ENCODE measurements at regions not wholly inside any gene's neighbourhood (a gene's known extent, or its start where the extent isn't known, plus 50 kb on each side); places are given as distances from the start of the nearest gene placed in this dataset.

GRCh38 chr5:159481751-159482150 is 151.5 kb upstream of the IL12B start:
- TF ChIP-seq CTCF (IDR thresholded peaks at IDR 0.05), result no peak
- Histone ChIP-seq H3K9me3 (no peaks in the 10 kb centered on the region), H3K27me3 (no peaks in the 10 kb centered on the region), H3K27ac (no peak overlapping the region), H3K4me1 (ENCODE audit: control insufficient read depth in 1 of 2, insufficient read depth in 1 of 2, low read depth in 1 of 2, low read length in 1 of 2) (no peaks in the 10 kb centered on the region), H3K4me3 (ENCODE audit: low read depth in 1 of 2, low read length in 1 of 2) (no peak overlapping the region), H3K36me3 (no peaks in the 10 kb centered on the region)

GRCh38 chr5:159486836-159487235 is 156.5 kb upstream of the IL12B start:
- peaks cover 3% of the 10 kb centered on the region for H3K27me3 ChIP-seq
- no peaks in the 10 kb centered on the region for H3K9me3 ChIP-seq
- no peak overlapping the region for H3K4me3 ChIP-seq (ENCODE audit: low read depth in 1 of 2, low read length in 1 of 2)
- TF ChIP-seq CTCF (IDR thresholded peaks at IDR 0.05), result no peak
- no peak overlapping the region for H3K27ac ChIP-seq
- no peaks in the 10 kb centered on the region for H3K36me3 ChIP-seq
- H3K4me1 ChIP-seq (ENCODE audit: control insufficient read depth in 1 of 2, insufficient read depth in 1 of 2, low read depth in 1 of 2, low read length in 1 of 2), result no peaks in the 10 kb centered on the region

- Histone ChIP-seq H3K4me3 (ENCODE audit: low read depth in 1 of 2, low read length in 1 of 2) (no peak overlapping the region), H3K36me3 (no peaks in the 10 kb centered on the region), H3K4me1 (ENCODE audit: control insufficient read depth in 1 of 2, insufficient read depth in 1 of 2, low read depth in 1 of 2, low read length in 1 of 2) (no peaks in the 10 kb centered on the region), H3K27me3 (peaks cover 7% of the 10 kb centered on the region), H3K9me3 (no peaks in the 10 kb centered on the region), H3K27ac (no peak overlapping the region)
- TF ChIP-seq CTCF (IDR thresholded peaks at IDR 0.05), result no peak
These were observed 158.2 kb upstream of the IL12B start for GRCh38 chr5:159488516-159488915.

GRCh38 chr5:159489779-159490178 is 159.5 kb upstream of the IL12B start:
- TF ChIP-seq CTCF (IDR thresholded peaks at IDR 0.05), result no peak
- Histone ChIP-seq H3K4me1 (ENCODE audit: control insufficient read depth in 1 of 2, insufficient read depth in 1 of 2, low read depth in 1 of 2, low read length in 1 of 2) (no peaks in the 10 kb centered on the region), H3K9me3 (no peaks in the 10 kb centered on the region)

GRCh38 chr5:159490507-159490906 is 160.2 kb upstream of the IL12B start:
- Histone ChIP-seq H3K27me3 (peaks cover 23% of the 10 kb centered on the region), H3K4me1 (ENCODE audit: control insufficient read depth in 1 of 2, insufficient read depth in 1 of 2, low read depth in 1 of 2, low read length in 1 of 2) (no peaks in the 10 kb centered on the region), H3K4me3 (ENCODE audit: low read depth in 1 of 2, low read length in 1 of 2) (no peak overlapping the region), H3K9me3 (no peaks in the 10 kb centered on the region), H3K36me3 (no peaks in the 10 kb centered on the region), H3K27ac (no peak overlapping the region)
- no peak for TF ChIP-seq CTCF (IDR thresholded peaks at IDR 0.05)

More at GRCh38 chr5:159489779-159490178, 159.5 kb upstream of the IL12B start:
- Histone ChIP-seq H3K27me3 (peaks cover 20% of the 10 kb centered on the region), H3K36me3 (no peaks in the 10 kb centered on the region), H3K27ac (no peak overlapping the region), H3K4me3 (ENCODE audit: low read depth in 1 of 2, low read length in 1 of 2) (no peak overlapping the region)

GRCh38 chr5:159493696-159494095 is 163.4 kb upstream of the IL12B start:
- no peaks in the 10 kb centered on the region for H3K36me3 ChIP-seq
- no peaks in the 10 kb centered on the region for H3K9me3 ChIP-seq
- no peak overlapping the region for H3K4me3 ChIP-seq (ENCODE audit: low read depth in 1 of 2, low read length in 1 of 2)
- H3K4me1 ChIP-seq (ENCODE audit: control insufficient read depth in 1 of 2, insufficient read depth in 1 of 2, low read depth in 1 of 2, low read length in 1 of 2), result no peaks in the 10 kb centered on the region
- no peak overlapping the region for H3K27ac ChIP-seq
- TF ChIP-seq CTCF (IDR thresholded peaks at IDR 0.05), result no peak
- H3K27me3 ChIP-seq, result peaks cover 29% of the 10 kb centered on the region
